ENCODE measurements at regions not wholly inside any gene's neighbourhood (a gene's known extent, or its start where the extent isn't known, plus 50 kb on each side); places are given as distances from the start of the nearest gene placed in this dataset.
"Not testable (repeated sequence)": the region's sequence is repeated elsewhere in the genome, so short reads cannot be mapped to it uniquely, and the experiment has no call there.

DNA sequence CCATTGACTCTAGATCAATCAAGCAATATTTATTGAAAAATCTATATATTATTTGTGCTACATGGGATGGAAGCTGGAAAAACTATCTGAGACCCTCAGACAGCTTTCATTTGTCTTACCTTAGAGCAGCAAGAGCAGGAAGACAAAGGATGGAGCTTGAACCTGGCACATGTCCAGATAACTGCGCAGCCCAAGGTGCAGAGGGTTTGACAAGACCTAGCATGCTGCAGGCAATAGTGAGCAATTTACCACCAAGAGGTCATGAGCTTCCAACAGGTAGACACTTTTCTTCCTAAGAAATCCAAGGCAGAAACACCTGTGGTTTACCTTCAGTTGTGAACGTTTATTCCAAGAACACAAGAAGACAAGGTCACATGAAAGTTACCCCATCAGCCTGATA, 214.7 kb upstream of the NECTIN3 start:
- DNase-seq, result no peak

DNA sequence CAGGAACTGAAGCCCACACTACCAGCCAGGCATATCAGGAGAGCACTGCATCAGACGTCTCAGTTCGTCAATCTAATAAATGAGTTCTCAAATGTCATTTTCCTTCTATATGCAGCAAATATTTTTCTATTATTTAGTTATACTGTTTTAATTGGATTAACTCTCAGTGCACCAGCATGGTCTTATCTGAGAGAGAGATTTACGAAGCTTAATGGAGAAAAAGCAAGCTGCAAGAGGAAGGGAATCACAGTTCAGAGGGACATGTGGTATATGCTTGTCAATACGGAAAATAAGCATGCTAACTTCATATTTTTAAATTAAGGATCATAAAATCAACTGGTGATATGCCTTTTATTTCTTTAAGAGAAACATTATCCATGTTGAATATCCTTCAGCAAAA, 213.1 kb upstream of the NECTIN3 start:
- no peak for DNase-seq

DNA sequence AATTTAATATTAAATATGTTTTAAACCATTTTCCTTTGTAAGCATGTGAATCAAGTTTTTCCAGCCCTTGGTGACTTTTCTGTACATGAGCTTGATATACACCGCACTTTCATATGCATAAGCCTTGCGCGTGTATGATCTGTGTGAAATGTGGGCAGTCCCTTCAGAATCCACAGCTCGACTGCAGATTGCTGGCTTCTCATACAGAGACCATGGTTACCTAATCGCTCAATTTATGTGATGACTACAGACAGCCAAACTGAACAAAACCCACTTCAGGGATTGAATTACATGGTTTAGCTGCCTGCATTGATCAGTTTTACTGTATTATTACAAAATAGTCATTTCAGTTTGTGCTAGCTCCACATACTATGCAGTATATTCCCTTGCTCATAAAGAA, 212.3 kb upstream of the NECTIN3 start:
- no peak for DNase-seq

DNA sequence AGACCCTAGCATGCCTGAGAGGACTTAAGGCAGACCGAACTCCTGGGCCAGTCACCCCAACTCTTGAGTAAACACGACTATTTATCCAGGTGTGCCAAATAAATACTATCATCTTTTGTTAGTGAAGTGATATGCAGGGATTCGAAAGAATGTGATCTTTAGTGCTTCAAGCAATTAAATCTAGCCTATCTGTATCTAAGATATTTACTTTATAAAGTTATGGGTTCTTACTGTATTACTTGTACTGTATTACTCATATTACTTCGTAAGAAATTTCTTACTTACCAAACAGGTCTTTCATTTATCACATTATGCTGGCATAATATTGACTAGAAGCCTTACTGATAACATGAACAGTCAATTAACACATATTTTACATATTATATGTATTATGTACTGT, 211.6 kb upstream of the NECTIN3 start:
- no peak for DNase-seq

DNA sequence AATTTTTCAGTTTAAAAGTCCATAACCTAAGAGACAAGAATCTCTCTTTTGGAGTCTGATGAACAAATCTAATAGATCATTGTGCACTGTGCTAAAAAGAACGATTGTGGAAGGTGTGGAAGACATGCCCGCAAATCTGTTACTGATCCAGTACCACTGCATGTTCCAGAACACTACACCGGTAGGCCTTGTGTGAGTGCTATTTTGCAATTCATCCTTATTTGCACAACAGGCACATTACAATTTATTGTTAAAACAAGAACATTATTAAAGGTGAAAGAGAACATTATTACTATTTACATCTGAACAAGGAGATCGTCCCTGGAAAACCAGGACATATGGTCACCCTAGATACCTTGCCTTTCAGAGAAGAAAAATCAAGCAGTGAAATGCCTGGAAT, 205.7 kb upstream of the NECTIN3 start:
- DNase-seq, result no peak

DNA sequence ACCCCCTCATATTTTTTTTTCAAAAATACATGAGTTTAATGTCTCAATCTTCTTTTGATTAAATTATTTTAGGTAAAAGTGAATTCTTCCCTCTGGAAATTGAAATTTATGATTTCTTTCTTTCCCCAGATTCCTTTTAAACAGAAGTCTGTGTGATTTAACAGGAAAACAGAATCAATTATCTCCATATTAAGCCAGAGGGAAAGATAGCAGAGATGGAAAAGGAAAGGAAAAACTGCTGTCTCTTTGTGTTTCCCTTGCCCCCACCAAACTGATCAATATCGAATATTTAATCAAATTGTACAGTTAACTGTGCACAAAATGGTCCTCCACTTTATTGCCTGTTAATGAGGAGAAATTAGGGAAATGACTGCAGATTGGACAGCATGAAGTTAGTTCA, 203.5 kb upstream of the NECTIN3 start:
- DNase-seq, result no peak

DNA sequence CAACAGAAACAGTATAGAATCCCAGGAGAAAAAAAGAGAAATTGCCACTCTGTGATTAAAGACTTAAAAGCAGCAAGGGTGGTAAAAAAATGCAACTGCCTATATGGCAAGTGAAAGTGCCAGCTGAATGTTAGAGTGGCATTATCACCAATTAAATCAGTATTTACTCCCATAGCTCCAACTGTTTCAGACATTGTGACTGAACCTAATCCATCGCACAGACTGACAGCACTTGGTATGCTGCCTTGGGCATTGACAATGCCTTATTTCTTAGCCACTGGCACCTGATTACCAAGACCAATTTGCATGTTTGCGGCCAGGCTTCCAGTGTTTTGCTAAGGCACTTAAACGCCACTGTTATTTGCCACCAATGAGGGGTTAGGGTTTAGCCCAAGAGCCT, 201.9 kb upstream of the NECTIN3 start:
- DNase-seq, result no peak

DNA sequence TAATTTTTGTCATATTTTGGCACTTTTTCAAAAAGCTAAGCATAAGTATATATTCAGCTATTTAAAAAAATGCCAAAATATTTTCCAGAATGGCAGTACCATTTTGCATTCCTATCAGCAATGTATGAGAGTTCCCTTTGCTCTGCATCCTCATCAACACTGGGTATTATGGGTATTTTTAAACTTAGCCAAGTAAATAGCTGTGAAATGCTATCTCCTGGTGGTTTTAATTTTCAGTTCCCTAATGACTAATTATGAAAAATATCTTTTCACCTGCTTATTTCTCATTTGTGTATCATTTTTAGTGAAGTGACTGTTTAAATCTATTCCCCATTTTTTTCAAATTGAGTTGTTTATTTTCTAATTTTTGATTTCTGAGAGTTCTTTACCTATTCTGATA, 199.7 kb upstream of the NECTIN3 start:
- DNase-seq, result no peak

DNA sequence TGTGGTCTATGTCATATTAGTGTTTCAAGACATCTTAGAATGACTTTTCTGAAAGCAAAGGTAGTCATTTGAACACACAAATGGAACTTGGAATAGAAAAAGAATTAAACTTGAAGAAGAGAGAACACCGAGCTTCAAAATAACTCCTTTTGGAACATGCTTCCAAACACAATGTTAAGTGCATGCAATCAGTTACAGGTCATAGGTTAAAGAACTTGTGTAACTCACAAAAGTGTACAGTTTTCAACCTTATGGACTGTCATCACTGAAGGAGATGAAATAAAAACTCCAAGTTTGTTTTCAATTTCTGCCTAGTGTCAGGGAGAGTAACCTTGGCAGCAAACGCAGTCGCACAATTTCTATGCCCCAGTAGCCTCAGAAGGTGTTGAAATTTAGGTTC, 192.9 kb upstream of the NECTIN3 start:
- DNase-seq, result no peak

DNA sequence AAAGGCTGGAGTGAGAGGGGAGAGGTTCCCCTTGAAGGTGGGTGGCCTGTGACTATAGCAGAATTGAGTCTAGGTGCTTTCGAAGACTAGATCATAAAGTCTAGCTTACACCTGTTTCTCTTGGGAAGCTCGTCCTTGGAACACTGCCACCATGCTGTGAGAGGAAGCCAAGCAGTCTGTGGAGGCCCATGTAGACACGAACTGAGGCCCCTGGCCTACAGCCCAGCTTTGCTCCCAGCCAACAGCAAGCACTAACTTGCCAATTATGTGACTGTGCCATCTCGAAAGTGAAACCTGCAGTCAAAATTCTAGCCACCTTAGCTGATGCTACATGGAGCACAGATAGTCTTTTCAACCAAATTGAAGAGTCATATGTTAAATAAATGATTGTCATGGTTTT, 190.5 kb upstream of the NECTIN3 start:
- DNase-seq, result peak; percentile 68

DNA sequence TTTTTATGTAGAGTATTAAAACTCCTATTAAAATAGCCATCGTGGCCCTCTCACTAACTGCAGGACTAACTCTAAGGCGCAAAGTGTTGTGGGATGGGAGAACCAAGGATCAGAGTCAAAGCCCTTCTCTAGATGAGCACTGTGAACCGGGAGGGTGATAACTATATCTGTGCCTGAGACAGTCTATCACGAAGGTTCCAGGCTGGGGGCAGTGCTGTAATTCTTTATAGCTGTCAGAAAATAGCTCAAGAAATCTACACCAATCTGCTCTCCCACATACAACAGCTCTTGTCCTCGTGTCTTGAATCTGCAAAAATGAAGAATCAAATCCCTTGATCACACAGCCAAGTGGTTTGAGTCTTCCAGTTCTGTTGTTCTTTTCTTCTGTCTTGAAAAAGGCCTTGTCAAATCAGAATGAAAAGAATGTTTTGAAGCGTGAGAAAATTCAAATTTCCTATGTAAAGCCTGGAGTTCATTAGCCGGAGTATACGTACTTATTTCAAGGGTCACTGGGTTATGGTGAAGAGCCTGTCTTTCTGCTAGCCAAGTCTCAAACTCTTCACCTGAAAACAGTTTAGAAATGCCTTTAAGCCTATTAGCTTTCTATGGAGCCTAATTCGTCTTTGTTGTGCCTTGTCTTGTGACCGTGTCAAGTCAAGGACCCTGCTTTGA, 185.3 kb upstream of the NECTIN3 start:
- no peak for DNase-seq

DNA sequence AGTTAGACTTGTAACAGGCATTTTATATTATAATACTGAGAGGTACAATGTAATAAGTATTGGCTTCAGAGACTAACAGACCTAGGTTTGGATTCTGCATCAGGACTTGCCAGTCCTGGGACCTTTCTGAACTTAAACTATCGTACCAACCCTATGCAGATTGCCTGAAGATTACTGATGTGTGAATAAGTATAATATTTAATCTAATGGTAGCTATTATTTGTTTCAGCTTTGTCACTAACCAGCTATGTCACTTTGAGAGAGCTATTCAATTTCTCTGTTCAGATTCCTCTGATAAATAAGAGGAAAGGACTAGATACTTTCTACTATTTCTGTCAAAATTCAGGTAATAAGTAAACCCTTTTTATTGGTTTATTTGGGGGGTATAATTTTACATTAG, 184.4 kb upstream of the NECTIN3 start:
- DNase-seq, result no peak

DNA sequence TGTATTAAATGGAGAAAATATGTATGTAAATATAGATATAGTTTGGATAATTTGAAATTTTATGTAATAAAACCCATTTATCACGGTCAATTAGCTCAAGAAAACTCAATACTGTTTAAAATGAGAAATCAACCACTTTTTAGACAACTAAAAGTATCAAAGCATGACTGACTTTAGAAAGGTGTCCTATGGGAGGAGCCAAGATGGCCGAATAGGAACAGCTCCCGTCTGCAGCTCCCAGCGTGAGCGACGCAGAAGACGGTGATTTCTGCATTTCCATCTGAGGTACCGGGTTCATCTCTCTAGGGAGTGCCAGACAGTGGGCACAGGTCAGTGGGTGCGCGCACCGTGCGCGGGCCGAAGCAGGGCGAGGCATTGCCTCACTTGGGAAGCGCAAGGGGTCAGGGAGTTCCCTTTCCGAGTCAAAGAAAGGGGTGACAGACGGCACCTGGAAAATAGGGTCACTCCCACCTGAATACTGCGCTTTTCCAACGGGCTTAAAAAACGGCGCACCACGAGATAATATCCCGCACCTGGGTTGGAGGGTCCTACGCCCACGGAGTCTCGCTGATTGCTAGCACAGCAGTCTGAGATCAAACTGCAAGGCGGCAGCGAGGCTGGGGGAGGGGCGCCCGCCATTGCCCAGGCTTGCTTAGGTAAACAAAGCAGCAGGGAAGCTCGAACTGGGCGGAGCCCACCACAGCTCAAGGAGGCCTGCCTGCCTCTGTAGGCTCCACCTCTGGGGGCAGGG, 182.8 kb upstream of the NECTIN3 start:
- not testable (repeated sequence) for DNase-seq

DNA sequence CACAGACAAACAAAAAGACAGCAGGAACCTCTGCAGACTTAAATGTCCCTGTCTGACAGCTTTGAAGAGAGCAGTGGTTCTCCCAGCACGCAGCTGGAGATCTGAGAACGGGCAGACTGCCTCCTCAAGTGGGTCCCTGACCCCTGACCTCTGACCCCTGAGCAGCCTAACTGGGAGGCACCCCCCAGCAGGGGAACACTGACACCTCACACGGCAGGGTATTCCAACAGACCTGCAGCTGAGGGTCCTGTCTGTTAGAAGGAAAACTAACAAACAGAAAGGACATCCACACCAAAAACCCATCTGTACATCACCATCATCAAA, 182.3 kb upstream of the NECTIN3 start:
- not testable (repeated sequence) for DNase-seq

DNA sequence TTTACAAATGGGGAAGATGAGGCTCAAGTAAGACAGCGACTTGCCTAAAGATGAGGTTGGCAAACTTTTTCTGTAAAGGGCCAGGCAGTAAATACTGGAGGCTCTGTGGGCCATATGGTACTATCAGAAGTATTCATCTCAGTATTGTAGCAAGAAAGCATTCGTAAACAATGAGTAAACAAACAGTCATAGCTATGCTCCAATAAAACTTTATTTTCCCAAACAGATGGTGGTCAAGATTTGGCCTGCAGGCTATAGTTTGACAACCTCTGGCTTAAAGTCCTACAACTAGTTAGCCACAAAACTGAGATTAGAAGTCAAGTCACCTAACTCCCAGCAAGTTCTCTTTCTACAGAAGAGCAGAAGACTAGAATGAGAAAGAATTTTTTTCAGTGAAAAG, 177.0 kb upstream of the NECTIN3 start:
- DNase-seq, result no peak

DNA sequence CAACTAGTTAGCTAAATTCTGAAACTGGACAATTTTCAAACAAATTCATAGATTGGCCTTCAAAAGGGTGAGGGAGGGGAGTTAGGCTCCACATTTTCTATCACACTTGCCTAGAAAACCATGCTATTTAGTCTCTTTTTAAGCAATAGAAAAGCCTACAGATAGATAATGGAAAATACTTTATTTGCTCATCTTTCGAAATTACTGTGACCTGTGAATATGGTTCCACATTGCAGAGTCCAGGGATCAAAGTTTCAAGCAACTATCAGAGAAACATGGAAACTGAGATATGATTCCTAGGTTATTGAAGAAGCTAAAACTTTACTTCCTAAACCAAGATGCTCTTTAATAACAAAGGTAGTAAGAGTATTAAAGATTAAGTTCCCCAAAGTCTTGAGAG, 176.6 kb upstream of the NECTIN3 start:
- no peak for DNase-seq

DNA sequence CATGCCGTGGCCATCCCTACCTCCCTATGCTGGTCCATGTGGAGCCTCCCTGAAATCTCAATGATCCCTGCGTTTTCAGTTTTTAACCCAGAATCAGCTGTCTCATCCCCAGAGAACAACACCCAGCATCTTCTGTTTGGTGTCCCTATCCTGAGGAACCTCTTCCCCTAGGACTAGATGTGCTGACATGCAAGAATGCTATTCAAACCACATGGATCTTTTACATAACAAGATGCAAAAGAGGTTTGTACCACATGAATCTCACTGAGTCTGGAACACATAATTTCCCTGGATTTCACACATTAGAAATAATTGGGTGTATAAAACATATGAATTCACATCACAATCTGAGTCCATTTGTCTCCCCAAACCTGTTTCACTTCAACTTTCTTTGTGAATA, 174.6 kb upstream of the NECTIN3 start:
- no peak for DNase-seq

DNA sequence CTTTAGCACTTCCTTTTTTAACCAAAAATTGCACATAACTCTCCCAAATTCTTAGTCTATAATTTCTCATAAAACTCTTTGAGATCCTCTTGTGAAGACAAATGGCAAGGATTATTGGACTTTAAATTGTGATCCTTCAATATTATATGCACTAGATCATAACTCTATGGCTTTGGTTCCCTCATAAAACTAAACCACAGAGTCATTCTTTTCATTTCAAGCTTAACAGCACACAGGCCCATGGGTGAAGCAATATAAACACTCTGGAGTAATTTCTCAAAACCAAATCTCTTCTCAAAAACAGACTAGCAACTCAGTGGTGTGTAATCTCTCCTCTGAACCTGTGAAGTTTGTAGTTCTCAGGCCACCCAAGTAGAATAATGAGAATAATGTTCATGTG, 171.0 kb upstream of the NECTIN3 start:
- no peak for DNase-seq

DNA sequence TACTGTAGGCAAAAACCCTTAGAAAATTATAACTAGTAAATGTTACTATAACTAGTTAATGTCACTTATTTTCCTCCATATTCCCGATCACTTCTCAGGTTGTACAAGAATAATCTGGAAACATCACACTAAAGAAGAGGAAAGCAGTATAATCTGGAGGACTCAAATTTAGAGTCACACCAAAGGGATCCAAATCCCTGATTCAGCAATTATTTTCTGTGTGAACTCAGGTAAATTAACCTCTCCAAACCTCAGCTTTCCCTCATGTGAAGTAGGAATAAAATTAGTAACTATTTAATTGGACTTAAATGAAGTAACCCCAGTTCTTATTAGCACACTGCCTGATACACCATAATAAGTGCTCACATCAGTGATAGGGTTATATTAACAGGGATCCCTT, 170.1 kb upstream of the NECTIN3 start:
- no peak for DNase-seq

DNA sequence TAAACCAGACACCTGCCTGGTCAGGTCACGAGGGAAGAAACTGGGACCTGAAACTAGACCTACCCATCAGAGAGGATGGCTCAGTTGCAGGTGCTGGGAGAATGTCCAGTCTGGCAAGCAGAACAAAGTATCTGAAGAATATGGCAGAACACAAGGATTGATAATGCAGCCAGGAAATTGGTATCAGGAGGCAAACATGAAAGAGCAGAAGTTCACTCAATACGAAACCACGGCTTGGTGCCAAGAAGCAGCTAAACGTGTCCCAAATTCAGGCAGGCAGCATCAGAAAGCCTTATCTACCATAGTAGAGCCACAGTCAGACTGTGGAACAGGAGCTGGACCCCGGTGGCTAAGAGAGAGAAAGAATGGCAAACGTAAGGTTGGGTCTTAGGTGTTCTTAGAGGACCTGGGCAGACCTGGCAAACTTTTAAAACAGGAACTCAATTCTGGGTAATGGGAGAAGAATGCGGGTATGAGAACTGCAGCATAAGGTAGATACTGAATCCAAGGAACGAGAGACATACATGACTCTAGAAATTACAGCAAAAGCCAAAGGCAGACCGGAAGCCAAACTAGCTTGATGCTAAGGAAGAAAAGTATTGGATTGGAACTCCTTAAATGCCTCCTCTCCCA, 169.0 kb upstream of the NECTIN3 start:
- DNase-seq, result no peak

DNA sequence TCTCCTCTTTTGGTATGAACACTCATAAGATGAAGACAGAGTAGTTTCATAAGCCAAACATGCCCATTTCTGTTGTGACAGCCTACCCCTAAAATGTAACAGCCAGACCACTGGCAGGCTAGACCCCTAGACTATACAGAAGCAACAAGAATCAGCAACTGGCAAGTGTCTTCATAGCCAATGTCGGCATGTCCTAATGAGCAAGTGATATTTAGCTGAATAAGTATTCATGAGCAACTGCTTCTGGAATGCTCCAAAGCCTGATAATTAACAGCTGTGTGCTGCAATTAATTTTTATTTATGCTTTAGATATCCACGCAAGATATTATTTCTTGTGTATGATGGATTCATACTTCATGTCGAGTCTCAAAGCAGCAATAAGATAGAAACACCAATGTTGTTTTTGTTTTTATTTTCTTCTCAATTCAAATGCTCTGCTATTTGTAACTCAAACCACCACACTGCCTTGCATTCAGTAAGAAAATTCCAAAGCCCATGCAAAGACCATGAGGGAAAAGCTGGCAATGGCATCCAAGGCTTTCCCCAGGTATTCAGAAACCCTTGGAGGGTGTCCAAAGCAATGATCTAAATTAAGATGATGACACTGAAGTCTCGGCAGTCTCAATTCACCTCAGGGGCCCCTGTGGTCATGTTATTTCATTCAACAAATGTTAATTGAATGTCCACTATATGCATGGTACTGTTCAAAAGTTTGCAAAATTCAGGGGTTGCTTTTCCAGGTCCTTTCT, 167.7 kb upstream of the NECTIN3 start:
- DNase-seq, result no peak

DNA sequence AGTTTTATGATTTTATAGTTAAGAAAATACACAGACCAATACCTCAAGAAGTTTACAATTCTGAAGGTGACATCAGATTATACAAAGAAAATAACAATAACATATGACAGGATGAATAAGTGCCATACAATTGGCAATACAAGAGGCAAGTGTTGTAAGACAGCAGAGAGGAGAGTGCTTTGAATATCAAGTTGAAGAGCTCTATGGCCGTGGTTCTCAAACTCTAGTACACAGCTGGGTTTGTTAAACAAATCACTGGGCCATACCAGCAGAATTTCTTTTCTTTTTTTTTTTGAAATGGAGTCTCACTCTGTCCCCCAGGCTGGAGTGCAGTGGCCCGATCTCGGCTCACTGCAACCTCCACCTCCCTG, 167.1 kb upstream of the NECTIN3 start:
- no peak for DNase-seq

DNA sequence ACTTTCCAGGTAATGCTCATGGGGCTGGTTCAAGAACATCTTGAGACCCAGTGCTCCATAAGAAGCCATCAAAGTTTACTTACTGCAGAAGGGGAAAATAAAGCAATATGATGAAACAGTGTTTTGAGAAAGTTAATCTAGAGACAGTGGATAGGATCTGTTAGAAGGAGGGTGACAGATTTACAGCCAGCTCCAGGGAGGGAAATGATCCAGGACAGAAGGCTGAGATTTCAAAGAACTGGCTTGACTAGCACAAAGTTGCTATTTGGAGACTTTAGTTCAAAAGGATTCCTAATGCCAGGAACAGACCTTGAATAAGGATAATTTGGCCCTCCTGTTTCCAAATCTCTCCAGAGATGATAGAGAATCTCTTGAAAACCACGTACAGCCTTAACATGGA, 166.5 kb upstream of the NECTIN3 start:
- no peak for DNase-seq

DNA sequence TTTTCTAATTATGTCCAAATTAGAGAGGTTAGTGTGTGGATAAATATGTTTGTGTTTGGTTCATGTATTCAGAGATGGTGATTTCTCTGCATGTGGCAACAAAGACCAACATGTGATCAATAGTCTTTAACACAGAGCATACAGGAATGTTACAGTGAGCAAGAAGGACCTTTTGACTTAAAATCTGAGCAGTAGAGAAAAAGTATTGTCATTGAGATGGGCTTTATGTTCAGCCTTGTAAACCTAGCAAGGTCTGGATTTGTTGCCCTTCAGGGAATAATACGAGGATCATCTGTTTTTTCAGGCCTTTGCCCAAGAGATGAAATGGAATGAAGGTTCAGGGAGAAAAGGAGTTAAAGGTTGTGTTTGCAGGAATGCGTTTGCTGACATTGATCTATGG, 161.8 kb upstream of the NECTIN3 start:
- no peak for DNase-seq
